ENCODE measurements at regions not wholly inside any gene's neighbourhood (a gene's known extent, or its start where the extent isn't known, plus 50 kb on each side); places are given as distances from the start of the nearest gene placed in this dataset.

DNA sequence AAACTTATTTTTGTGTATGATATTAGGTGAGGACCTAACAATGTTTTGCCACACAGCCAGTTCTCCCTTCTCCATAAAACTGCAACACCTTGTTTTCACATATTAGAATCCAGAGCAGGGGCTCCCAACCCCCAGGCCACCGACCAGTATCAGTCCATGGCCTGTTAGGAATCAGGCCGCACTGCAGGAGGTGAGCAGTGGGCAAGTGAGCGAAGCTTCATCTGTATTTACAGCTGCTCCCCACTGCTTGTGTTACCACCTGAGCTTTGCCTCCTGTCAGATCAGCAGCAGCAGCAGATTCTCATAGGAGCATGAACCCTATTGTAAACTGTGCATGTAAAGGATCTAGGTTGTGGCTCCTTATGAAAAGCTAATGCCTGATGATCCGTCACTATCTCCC lies 185.9 kb upstream of the NSMCE3 start:
- DNase-seq (ENCODE audit: low read depth in 2 of 2) = no peak

DNA sequence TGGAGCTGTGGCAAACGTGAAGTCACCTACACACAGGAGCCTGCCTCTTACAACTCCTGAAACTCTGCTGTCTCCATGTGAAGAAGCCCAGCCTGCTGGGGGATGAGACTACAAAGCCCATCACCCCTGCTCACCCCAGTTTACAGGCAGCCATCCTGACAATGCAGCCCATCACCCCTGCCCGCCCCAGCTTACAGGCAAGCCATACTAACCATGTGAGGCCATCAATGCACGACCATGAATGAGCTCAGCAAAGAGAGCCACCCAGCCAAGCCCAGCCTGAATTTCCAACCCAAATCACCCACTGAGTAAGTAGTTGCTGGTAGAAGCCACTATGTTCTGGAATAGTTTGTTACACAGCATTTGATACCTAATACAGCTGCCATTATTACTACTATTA lies 185.4 kb upstream of the NSMCE3 start:
- DNase-seq (ENCODE audit: low read depth in 2 of 2) = no peak

DNA sequence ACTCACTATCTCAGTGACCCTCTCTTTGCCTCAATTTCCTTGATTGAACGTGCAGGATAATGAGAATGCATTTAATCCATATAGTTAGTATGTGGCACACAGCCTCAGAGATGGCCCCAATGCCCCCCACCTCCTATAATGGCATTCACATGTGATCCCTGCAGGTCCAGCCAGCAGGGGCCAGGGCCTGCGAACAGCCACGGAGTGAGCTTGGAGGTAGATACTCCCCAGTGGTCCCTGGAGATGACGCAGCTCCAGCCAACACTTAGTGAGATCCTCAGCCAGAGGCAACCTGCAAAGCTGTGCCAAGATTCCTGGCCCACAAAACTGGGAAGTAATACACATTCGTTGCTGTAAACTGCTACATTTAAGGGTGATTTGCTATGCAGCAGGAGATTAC lies 184.9 kb upstream of the NSMCE3 start:
- no peak for DNase-seq (ENCODE audit: low read depth in 2 of 2)

DNA sequence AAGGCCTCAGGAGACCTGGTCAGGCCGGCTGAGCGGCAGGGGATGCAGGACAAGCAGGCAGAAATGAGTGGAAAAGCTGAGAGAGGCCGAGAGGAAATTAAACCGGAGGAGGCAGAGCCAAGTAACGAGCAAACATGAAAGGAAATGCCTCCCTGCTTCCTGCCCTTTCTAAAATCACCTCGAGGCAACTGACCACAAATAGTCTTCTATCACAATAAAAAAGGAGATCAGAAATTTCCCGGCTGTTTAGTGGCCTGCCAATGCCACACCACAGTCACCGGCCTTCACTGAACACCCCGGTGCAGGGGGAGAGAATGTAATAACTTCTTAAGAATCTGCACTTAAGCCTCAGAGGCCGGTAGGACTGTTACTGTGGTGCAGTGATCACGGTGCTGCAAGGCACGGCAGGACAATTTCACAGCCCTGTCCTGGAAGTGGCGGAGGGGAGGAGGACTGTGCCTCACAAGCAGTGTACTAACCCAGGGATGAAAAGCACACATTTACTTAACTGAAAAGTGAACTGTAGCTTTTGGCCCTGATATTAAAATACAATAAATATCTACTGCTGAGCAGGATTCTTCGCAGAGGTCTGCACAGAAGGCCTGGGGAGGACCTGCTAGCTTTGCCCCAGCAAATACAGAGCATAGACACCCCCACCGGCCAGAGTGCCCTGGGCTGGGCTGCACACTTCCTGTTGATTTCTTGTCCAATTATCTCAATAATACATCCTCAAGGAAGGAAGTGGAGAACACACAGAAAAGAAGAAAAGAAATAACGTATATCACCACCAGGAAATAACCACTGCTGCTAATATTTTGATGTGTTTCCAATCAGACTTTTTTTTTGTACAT lies 183.5 kb upstream of the NSMCE3 start:
- no peak for DNase-seq (ENCODE audit: low read depth in 2 of 2)

DNA sequence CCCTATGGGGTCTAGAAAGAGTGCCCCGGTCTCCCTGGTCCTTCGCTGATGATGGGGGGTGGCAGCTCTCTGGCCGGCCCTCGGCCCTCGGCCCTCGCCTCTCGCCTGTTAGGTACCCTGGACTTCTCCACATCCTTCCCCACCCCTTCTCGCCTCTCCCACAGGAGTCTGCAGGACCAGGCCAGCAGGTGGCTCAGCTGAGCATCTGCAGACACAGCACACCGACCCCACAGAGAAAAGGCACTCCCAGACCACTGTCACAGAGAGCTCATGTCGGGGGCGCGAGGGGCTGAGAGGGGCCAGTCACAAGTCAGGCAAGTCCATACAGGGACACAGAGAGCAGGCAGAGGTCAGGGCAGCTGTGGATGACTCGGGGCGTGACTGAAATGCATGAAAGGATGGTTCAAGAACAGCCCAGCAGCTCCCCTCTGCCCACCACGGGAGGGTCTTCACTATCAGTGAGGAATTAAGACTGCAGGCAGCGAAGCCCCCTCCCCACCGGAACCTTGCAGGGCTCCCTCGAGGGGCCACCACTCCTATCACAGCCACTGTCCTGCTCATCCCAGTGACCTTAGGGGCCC lies 181.7 kb upstream of the NSMCE3 start:
- no peak for DNase-seq (ENCODE audit: low read depth in 2 of 2)

- DNase-seq (ENCODE audit: low read depth in 2 of 2) = no peak
Measured at GRCh38 chr15:29449136-29449535, 179.5 kb upstream of the NSMCE3 start.

DNA sequence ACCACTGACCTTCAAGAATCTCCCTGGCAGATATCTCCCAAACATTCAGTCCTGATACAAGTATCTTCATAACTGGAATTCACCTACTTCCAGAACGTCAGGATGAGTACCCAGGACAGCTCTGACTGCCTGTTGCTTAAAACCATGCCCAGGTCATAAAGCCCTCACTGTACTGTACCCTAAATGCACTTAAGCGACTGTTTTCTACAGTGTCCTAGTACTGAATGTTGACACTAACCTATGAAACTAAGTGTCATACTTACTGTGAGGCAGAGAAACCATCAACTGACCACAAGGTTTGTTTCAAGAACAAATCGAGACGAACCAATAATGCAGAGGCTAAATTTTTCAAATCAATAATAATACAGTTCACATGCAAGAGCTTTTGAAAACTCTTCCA lies 178.7 kb upstream of the NSMCE3 start:
- DNase-seq (ENCODE audit: low read depth in 2 of 2) = no peak

DNA sequence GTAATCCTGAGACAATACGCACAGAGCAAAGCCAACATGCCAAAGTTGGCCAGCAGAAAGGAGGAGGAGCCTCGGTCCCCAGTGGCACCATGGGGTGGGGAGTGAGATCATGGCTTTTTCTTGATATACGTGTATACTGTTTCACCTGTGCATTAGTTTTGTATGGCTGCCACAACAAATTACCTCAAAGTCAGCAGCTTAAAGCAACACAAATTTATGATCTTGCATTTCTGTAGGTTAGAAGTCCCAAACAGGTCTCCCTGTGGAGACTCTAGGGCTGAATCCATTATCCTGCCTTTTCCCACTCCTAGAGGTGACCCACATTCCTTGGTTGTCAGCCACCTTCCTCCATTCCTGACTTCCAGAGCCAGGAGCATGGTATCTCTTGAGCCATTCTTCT lies 176.9 kb upstream of the NSMCE3 start:
- DNase-seq (ENCODE audit: low read depth in 2 of 2) = no peak

GRCh38 chr15:29442532-29442931 lies 172.9 kb upstream of the NSMCE3 start:
- no peak for DNase-seq (ENCODE audit: low read depth in 2 of 2)

- DNase-seq (ENCODE audit: low read depth in 2 of 2) = no peak
Measured at GRCh38 chr15:29440541-29440940, 170.9 kb upstream of the NSMCE3 start.

- DNase-seq (ENCODE audit: low read depth in 2 of 2) = no peak
Measured at GRCh38 chr15:29438703-29439055, 169.1 kb upstream of the NSMCE3 start.

DNA sequence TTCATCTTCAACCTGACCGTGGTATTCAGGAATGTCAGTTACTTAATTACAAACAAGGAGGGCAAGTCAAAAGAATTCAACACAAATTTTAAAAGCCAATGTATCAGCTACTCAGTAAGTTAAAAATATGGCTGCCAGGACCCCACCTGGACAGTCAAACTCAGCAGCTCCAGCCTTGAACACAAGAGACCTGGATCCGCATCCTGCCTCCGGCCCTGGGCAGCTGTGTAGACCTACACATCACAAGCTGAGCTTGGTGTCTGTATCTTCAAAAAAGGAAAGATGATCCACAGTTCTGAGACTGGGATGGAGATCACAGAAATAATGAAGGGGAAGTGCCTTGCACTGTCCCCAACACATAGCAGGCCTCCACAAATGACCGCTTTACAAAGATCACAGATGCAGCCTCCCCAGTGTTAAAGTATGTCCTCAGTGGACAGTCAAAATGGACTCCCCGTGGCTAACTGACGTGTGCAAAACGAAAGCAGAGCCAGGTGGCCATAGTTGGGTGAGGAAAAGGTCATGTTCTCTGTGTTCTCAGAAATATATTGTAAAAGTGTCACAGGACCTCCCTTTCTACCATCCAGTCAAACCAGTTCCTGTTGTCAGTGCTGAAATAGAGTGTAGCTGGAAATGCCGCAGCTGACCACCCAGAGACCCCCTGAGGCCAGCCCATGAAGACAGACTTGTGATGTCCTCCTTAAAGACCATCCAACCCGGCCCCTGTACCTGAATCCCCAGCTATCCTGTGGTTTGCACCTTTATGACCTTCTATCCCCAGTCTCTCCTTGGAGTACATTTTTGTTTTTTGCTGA lies 168.5 kb upstream of the NSMCE3 start:
- no peak for DNase-seq (ENCODE audit: low read depth in 2 of 2)

- DNase-seq (ENCODE audit: low read depth in 2 of 2) = no peak
Measured at GRCh38 chr15:29435811-29436210, 166.2 kb upstream of the NSMCE3 start.

- no peak for DNase-seq (ENCODE audit: low read depth in 2 of 2)
Measured at GRCh38 chr15:29434280-29434679, 164.7 kb upstream of the NSMCE3 start.

- no peak for DNase-seq (ENCODE audit: low read depth in 2 of 2)
Measured at GRCh38 chr15:29433507-29434248, 164.1 kb upstream of the NSMCE3 start.

DNA sequence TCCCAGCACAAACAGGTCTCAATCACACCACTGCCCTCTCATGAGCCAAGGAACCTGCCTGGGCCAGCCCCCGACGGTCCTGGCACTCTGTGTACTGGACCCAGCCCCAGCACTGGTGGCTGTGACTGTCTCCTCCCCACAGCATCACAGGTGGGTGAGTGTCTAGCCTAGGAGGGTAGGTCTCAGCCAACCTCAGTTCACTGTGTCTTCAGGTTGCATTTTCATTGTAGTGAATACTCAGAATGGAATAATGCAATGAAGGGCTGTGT lies 163.4 kb upstream of the NSMCE3 start:
- no peak for DNase-seq (ENCODE audit: low read depth in 2 of 2)

- DNase-seq (ENCODE audit: low read depth in 2 of 2) = no peak
Measured at GRCh38 chr15:29432191-29433049, 162.8 kb upstream of the NSMCE3 start.

DNA sequence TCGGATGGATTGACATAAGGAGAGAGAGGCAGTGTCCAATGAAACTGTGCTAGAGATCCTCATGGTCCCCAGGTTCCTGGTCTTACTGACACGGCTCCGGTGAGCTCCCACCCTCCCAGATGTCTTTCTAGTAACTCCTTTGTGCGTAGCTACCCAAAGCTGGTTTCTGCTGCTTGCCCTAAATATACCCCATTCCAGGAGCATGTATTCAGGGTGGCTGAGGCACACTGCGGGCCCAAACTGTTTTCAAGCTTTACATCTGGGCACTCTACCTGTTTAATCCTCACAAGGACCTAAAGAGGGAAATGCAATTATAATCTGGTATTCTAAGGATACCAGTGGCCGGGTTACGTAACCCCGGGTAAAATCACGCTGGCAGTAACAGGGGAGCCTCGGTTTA lies 161.2 kb upstream of the NSMCE3 start:
- no peak for DNase-seq (ENCODE audit: low read depth in 2 of 2)

GRCh38 chr15:29430124-29430523 lies 160.5 kb upstream of the NSMCE3 start:
- no peak for DNase-seq (ENCODE audit: low read depth in 2 of 2)

DNA sequence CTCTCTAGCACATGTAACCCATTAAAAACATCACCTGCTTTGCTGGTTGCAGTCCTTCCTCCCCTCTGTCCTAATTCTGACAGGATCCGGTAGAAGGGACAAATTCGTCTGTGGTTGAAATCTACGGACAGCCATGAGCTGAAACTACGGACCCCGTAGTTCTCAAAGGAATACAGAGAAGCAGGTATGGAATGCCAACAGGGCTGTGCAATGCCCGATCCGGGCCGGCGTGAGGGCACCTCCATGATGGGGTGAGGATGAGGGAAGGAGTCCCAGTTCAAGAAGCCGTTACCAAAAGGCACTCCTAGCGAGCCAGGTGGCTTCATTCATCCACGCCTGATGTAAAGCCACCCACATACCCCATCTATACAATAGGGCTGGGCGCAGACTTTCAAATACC lies 160.0 kb upstream of the NSMCE3 start:
- DNase-seq (ENCODE audit: low read depth in 2 of 2) = no peak

DNA sequence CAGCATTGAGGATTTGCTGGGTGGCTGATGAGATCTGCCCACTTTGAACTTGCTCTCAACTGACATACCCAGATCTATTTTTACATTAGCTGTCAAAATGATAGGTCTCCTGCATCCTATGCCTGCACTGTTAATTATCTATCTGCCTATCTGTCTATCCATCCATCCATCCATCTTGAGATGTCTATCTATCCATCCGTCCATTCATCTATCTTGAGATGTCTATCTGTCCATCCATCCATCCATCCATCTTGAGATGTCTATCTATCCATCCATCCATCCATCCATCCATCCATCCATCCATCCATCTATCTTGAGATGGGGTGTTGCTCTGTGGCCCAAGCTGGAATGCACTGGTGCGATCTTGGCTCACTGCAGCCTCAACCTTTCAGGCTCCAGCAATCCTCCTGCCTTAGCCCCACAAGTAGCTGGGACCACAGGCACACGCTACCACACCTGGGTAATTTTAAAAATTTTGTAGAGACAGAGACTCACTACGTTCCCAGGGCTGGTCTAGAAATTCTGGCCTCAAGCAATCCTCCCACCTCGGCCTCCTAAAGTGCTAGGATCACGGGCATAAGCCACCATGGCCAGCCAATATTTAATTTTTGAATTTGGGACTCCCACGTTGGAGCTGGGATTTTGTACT lies 159.4 kb upstream of the NSMCE3 start:
- DNase-seq (ENCODE audit: low read depth in 2 of 2) = no peak
